ENCODE measurements at regions not wholly inside any gene's neighbourhood (a gene's known extent, or its start where the extent isn't known, plus 50 kb on each side); places are given as distances from the start of the nearest gene placed in this dataset.

DNA sequence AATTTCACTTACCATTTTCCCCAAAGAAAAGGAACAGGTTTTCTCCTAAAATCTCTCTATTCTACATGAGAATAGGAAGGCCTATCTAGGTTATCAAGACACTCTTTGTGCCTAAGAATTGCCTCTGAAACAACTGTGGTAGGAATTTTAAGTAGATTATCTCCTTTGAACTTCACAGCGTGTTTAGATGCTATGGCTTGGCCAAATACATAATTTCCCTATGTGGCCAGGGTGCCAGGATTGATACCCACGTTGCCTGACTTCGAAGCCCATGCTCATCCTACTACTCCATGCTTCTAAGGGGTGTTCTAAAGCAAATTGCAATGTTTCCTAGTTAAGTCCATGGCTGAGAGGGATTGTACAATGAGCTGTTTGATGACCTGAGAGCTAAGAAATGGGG is 241.5 kb upstream of the FBXO33 start:
- Histone ChIP-seq H3K56ac (ENCODE audit: low read length) (no peak overlapping the region), H3K23ac (ENCODE audit: low read length) (no peak overlapping the region), H3K4me3 (ENCODE audit: low read length) (no peak overlapping the region), H3K9ac (ENCODE audit: low read length) (no peak overlapping the region), H2BK120ac (ENCODE audit: low read depth, low read length) (no peak overlapping the region), H3K79me2 (ENCODE audit: control insufficient read depth, insufficient read depth, low read length) (no peaks in the 10 kb centered on the region), H3K27me3 (ENCODE audit: insufficient read depth, low read length, poor library complexity) (no peaks in the 10 kb centered on the region), H4K5ac (ENCODE audit: low read length) (no peak overlapping the region), H3K79me1 (ENCODE audit: low read length) (no peaks in the 10 kb centered on the region), H3K4me2 (ENCODE audit: low read length) (no peak overlapping the region), H3K4ac (ENCODE audit: low read depth, low read length) (no peak overlapping the region), H3K36me3 (ENCODE audit: control insufficient read depth, insufficient read depth, low read length) (no peaks in the 10 kb centered on the region), H3K18ac (ENCODE audit: low read length) (no peak overlapping the region), H4K8ac (ENCODE audit: low read depth, low read length) (no peak overlapping the region), H3K4me1 (ENCODE audit: control insufficient read depth, low read depth, low read length) (peaks cover 2% of the 10 kb centered on the region), H2AK5ac (ENCODE audit: low read length) (no peak overlapping the region), H3K27ac (ENCODE audit: low read depth, low read length) (no peak overlapping the region), H2BK15ac (replicated peaks; ENCODE audit: low read depth) (no peak overlapping the region), H2BK5ac (ENCODE audit: low read length) (no peak overlapping the region)
- peak; percentile 49 for DNase-seq
- no CpG with 5 or more reads among the region's 3 CpGs for WGBS (ENCODE audit: extremely low coverage, insufficient coverage, low lambda C conversion rate)

GRCh38 chr14:39673270-39673711 is 241.1 kb upstream of the FBXO33 start:
- DNase-seq, result no peak
- no peak overlapping the region for H4K5ac ChIP-seq (ENCODE audit: low read length)
- H2AK5ac ChIP-seq (ENCODE audit: low read length), result no peak overlapping the region
- no peak overlapping the region for H2BK15ac ChIP-seq (replicated peaks; ENCODE audit: low read depth)
- no peak overlapping the region for H2BK120ac ChIP-seq (ENCODE audit: low read depth, low read length)
- no peaks in the 10 kb centered on the region for H3K79me2 ChIP-seq (ENCODE audit: control insufficient read depth, insufficient read depth, low read length)
- no peak overlapping the region for H3K18ac ChIP-seq (ENCODE audit: low read length)
- H3K79me1 ChIP-seq (ENCODE audit: low read length), result no peaks in the 10 kb centered on the region
- no peak overlapping the region for H3K4me2 ChIP-seq (ENCODE audit: low read length)
- H3K27me3 ChIP-seq (ENCODE audit: insufficient read depth, low read length, poor library complexity), result no peaks in the 10 kb centered on the region
- H3K56ac ChIP-seq (ENCODE audit: low read length), result no peak overlapping the region
- no peak overlapping the region for H4K8ac ChIP-seq (ENCODE audit: low read depth, low read length)
- H3K23ac ChIP-seq (ENCODE audit: low read length), result no peak overlapping the region
- no peak overlapping the region for H2BK5ac ChIP-seq (ENCODE audit: low read length)
- H3K27ac ChIP-seq (ENCODE audit: low read depth, low read length), result no peak overlapping the region
- no peak overlapping the region for H3K4ac ChIP-seq (ENCODE audit: low read depth, low read length)
- peaks cover 2% of the 10 kb centered on the region for H3K4me1 ChIP-seq (ENCODE audit: control insufficient read depth, low read depth, low read length)
- H3K36me3 ChIP-seq (ENCODE audit: control insufficient read depth, insufficient read depth, low read length), result no peaks in the 10 kb centered on the region
- no peak overlapping the region for H3K4me3 ChIP-seq (ENCODE audit: low read length)
- WGBS (ENCODE audit: extremely low coverage, insufficient coverage, low lambda C conversion rate), result no CpG with 5 or more reads among the region's 2 CpGs
- H3K9ac ChIP-seq (ENCODE audit: low read length), result no peak overlapping the region

GRCh38 chr14:39668449-39668848 is 236.2 kb upstream of the FBXO33 start:
- H3K27ac ChIP-seq (ENCODE audit: low read depth, low read length), result no peak overlapping the region
- no peak overlapping the region for H4K8ac ChIP-seq (ENCODE audit: low read depth, low read length)
- no peaks in the 10 kb centered on the region for H3K27me3 ChIP-seq (ENCODE audit: insufficient read depth, low read length, poor library complexity)
- no peak overlapping the region for H2BK15ac ChIP-seq (replicated peaks; ENCODE audit: low read depth)
- no peak overlapping the region for H4K5ac ChIP-seq (ENCODE audit: low read length)
- H3K9ac ChIP-seq (ENCODE audit: low read length), result no peak overlapping the region
- no peaks in the 10 kb centered on the region for H3K4me1 ChIP-seq (ENCODE audit: control insufficient read depth, low read depth, low read length)
- no peak overlapping the region for H3K4me2 ChIP-seq (ENCODE audit: low read length)
- DNase-seq, result no peak
- H3K79me2 ChIP-seq (ENCODE audit: control insufficient read depth, insufficient read depth, low read length), result no peaks in the 10 kb centered on the region
- no peak overlapping the region for H3K23ac ChIP-seq (ENCODE audit: low read length)
- no CpG with 5 or more reads among the region's 1 CpG for WGBS (ENCODE audit: extremely low coverage, insufficient coverage, low lambda C conversion rate)
- no peak overlapping the region for H3K56ac ChIP-seq (ENCODE audit: low read length)
- H3K18ac ChIP-seq (ENCODE audit: low read length), result no peak overlapping the region
- H2BK120ac ChIP-seq (ENCODE audit: low read depth, low read length), result no peak overlapping the region
- H3K79me1 ChIP-seq (ENCODE audit: low read length), result no peaks in the 10 kb centered on the region
- H3K4ac ChIP-seq (ENCODE audit: low read depth, low read length), result no peak overlapping the region
- no peak overlapping the region for H2BK5ac ChIP-seq (ENCODE audit: low read length)
- no peak overlapping the region for H2AK5ac ChIP-seq (ENCODE audit: low read length)
- H3K4me3 ChIP-seq (ENCODE audit: low read length), result no peak overlapping the region
- no peaks in the 10 kb centered on the region for H3K36me3 ChIP-seq (ENCODE audit: control insufficient read depth, insufficient read depth, low read length)

GRCh38 chr14:39666386-39666785 is 234.2 kb upstream of the FBXO33 start:
- no peaks in the 10 kb centered on the region for H3K79me2 ChIP-seq (ENCODE audit: control insufficient read depth, insufficient read depth, low read length)
- no peak overlapping the region for H2AK5ac ChIP-seq (ENCODE audit: low read length)
- H3K23ac ChIP-seq (ENCODE audit: low read length), result no peak overlapping the region
- no peak overlapping the region for H3K4ac ChIP-seq (ENCODE audit: low read depth, low read length)
- no peak overlapping the region for H3K18ac ChIP-seq (ENCODE audit: low read length)
- H4K8ac ChIP-seq (ENCODE audit: low read depth, low read length), result no peak overlapping the region
- no peak overlapping the region for H3K27ac ChIP-seq (ENCODE audit: low read depth, low read length)
- no peak overlapping the region for H3K4me3 ChIP-seq (ENCODE audit: low read length)
- H3K27me3 ChIP-seq (ENCODE audit: insufficient read depth, low read length, poor library complexity), result no peaks in the 10 kb centered on the region
- no peak overlapping the region for H2BK15ac ChIP-seq (replicated peaks; ENCODE audit: low read depth)
- no peak overlapping the region for H3K4me2 ChIP-seq (ENCODE audit: low read length)
- H2BK120ac ChIP-seq (ENCODE audit: low read depth, low read length), result no peak overlapping the region
- H3K36me3 ChIP-seq (ENCODE audit: control insufficient read depth, insufficient read depth, low read length), result no peaks in the 10 kb centered on the region
- H3K9ac ChIP-seq (ENCODE audit: low read length), result no peak overlapping the region
- H3K79me1 ChIP-seq (ENCODE audit: low read length), result no peaks in the 10 kb centered on the region
- H4K5ac ChIP-seq (ENCODE audit: low read length), result no peak overlapping the region
- DNase-seq, result no peak
- H3K56ac ChIP-seq (ENCODE audit: low read length), result no peak overlapping the region
- no peaks in the 10 kb centered on the region for H3K4me1 ChIP-seq (ENCODE audit: control insufficient read depth, low read depth, low read length)
- H2BK5ac ChIP-seq (ENCODE audit: low read length), result no peak overlapping the region

GRCh38 chr14:39665075-39665475 is 232.8 kb upstream of the FBXO33 start:
- Histone ChIP-seq H2AK5ac (ENCODE audit: low read length) (no peak overlapping the region), H3K79me2 (ENCODE audit: control insufficient read depth, insufficient read depth, low read length) (no peaks in the 10 kb centered on the region), H4K5ac (ENCODE audit: low read length) (no peak overlapping the region), H3K27ac (ENCODE audit: low read depth, low read length) (no peak overlapping the region), H3K4me2 (ENCODE audit: low read length) (no peak overlapping the region), H3K4me3 (ENCODE audit: low read length) (no peak overlapping the region), H3K4ac (ENCODE audit: low read depth, low read length) (no peak overlapping the region), H3K9ac (ENCODE audit: low read length) (no peak overlapping the region), H2BK5ac (ENCODE audit: low read length) (no peak overlapping the region), H3K27me3 (ENCODE audit: insufficient read depth, low read length, poor library complexity) (no peaks in the 10 kb centered on the region), H3K18ac (ENCODE audit: low read length) (no peak overlapping the region), H3K23ac (ENCODE audit: low read length) (no peak overlapping the region), H3K36me3 (ENCODE audit: control insufficient read depth, insufficient read depth, low read length) (no peaks in the 10 kb centered on the region), H3K56ac (ENCODE audit: low read length) (no peak overlapping the region), H4K8ac (ENCODE audit: low read depth, low read length) (no peak overlapping the region), H3K79me1 (ENCODE audit: low read length) (no peaks in the 10 kb centered on the region), H2BK15ac (replicated peaks; ENCODE audit: low read depth) (no peak overlapping the region), H2BK120ac (ENCODE audit: low read depth, low read length) (no peak overlapping the region), H3K4me1 (ENCODE audit: control insufficient read depth, low read depth, low read length) (no peaks in the 10 kb centered on the region)
- DNase-seq, result no peak
- no CpG with 5 or more reads among the region's 1 CpG for WGBS (ENCODE audit: extremely low coverage, insufficient coverage, low lambda C conversion rate)

DNA sequence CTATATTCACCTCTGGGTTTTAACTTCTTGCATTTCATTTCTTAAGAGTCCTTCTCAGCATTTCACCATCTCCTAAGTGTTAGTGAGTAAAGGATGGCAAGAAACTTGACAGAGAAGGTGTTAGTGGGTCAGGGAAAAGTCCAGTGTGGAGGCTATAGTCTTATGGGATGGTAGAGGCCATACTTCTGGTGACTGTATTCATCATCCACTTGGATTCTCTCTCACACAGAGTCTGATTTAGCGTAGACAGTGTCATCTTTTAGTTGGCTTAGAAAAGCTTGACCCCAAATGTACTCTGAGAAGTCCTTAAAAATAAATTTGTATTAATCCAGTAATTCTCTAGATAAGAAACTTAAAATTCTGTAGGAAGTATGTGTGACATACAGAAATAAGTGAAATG is 232.4 kb upstream of the FBXO33 start:
- no peak overlapping the region for H2BK15ac ChIP-seq (replicated peaks; ENCODE audit: low read depth)
- no peak overlapping the region for H2BK120ac ChIP-seq (ENCODE audit: low read depth, low read length)
- no peak overlapping the region for H3K27ac ChIP-seq (ENCODE audit: low read depth, low read length)
- no peaks in the 10 kb centered on the region for H3K79me1 ChIP-seq (ENCODE audit: low read length)
- no peak overlapping the region for H2AK5ac ChIP-seq (ENCODE audit: low read length)
- no peak overlapping the region for H3K4me2 ChIP-seq (ENCODE audit: low read length)
- H3K79me2 ChIP-seq (ENCODE audit: control insufficient read depth, insufficient read depth, low read length), result no peaks in the 10 kb centered on the region
- WGBS (ENCODE audit: extremely low coverage, insufficient coverage, low lambda C conversion rate), result no CpG with 5 or more reads among the region's 1 CpG
- no peaks in the 10 kb centered on the region for H3K27me3 ChIP-seq (ENCODE audit: insufficient read depth, low read length, poor library complexity)
- H3K18ac ChIP-seq (ENCODE audit: low read length), result no peak overlapping the region
- no peak overlapping the region for H3K9ac ChIP-seq (ENCODE audit: low read length)
- H3K23ac ChIP-seq (ENCODE audit: low read length), result no peak overlapping the region
- no peak overlapping the region for H4K5ac ChIP-seq (ENCODE audit: low read length)
- no peak overlapping the region for H3K4ac ChIP-seq (ENCODE audit: low read depth, low read length)
- DNase-seq, result no peak
- H3K56ac ChIP-seq (ENCODE audit: low read length), result no peak overlapping the region
- H4K8ac ChIP-seq (ENCODE audit: low read depth, low read length), result no peak overlapping the region
- no peak overlapping the region for H2BK5ac ChIP-seq (ENCODE audit: low read length)
- H3K4me1 ChIP-seq (ENCODE audit: control insufficient read depth, low read depth, low read length), result no peaks in the 10 kb centered on the region
- H3K36me3 ChIP-seq (ENCODE audit: control insufficient read depth, insufficient read depth, low read length), result no peaks in the 10 kb centered on the region
- H3K4me3 ChIP-seq (ENCODE audit: low read length), result no peak overlapping the region

Measured in mesendoderm (in vitro differentiated cells).